GM12878 (cell line): ENCODE measurements at regions not wholly inside any gene's neighbourhood (a gene's known extent, or its start where the extent isn't known, plus 50 kb on each side); places are given as distances from the start of the nearest gene placed in this dataset.
"Not testable (repeated sequence)": the region's sequence is repeated elsewhere in the genome, so short reads cannot be mapped to it uniquely, and the experiment has no call there.

ENCODE experiments used
- CTCF ChIP-seq, 3 experiments: IDR thresholded peaks in 2 of 3; conservative IDR thresholded peaks in 1 of 3; 2 replicates each; pipeline ENCODE4 v1.5.1; 2011; ENCODE audit warnings: low read depth in 3 of 3, low read length in 3 of 3, mild to moderate bottlenecking in 3 of 3, control low read depth in 2 of 3, moderate library complexity in 2 of 3, inconsistent platforms in 1 of 3, mixed read lengths in 1 of 3; ENCODE audit not compliant: control insufficient read depth in 2 of 3, insufficient read depth in 1 of 3; ENCODE audit errors: extremely low read depth in 1 of 3
- MAX ChIP-seq: IDR thresholded peaks from 2 replicates; pipeline ENCODE4 v1.6.1; 2012; ENCODE audit warnings: low read depth, low read length, improper control_type of control experiment
- SIX5 ChIP-seq: IDR thresholded peaks from 2 replicates; pipeline ENCODE4 v1.6.1; 2011; ENCODE audit warnings: mild to moderate bottlenecking, low read depth, low read length, moderate library complexity; ENCODE audit not compliant: severe bottlenecking

DNA sequence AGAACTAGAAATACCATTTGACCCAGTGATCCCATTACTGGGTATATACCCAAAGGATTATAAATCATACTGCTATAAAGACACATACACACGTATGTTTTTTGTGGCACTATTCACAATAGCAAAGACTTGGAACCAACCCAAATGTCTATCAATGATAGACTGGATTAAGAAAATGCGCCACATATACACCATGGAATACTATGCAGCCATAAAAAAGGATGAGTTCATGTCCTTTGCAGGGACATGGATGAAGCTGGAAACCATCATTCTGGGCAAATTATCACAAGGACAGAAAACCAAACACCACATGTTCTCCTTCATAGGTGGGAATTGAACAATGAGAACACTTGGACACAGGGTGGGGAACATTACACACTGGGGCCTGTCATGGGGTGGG lies 104.9 kb upstream of the ADTRP start:
- not testable (repeated sequence) for TF ChIP-seq MAX; CTCF (IDR thresholded peaks at IDR 0.05 in 2 of 3, conservative IDR thresholded peaks at IDR 0.05 in 1 of 3; ENCODE audit: control insufficient read depth in 2 of 3, extremely low read depth in 1 of 3, insufficient read depth in 1 of 3, low read depth in 3 of 3, low read length in 3 of 3); SIX5
